Spleen (tissue), 11 donors: ENCODE measurements at regions not wholly inside any gene's neighbourhood (a gene's known extent, or its start where the extent isn't known, plus 50 kb on each side); places are given as distances from the start of the nearest gene placed in this dataset.
"Not testable (repeated sequence)": the region's sequence is repeated elsewhere in the genome, so short reads cannot be mapped to it uniquely, and the experiment has no call there.

Experiments
- DNase-seq: peaks from one replicate; pipeline ENCODE4 v3.0.0-alpha.2; 2020
- H3K27ac ChIP-seq, 8 donors: fragments of 200-600 bp; sonication (generic) in 7 of 8; 1 replicate in 4 of 8; 2 replicates in 4 of 8; pipeline versions ENCODE4 v1.5.0 to v1.8.0; 2016 to 2021; ENCODE audit warnings: inconsistent platforms in 4 of 8, mild to moderate bottlenecking in 4 of 8, moderate library complexity in 1 of 8
- H3K27me3 ChIP-seq, 7 donors: fragments of 200-600 bp; sonication (generic) in 6 of 7; replicated peaks in 1 of 7; 1 replicate in 4 of 7; 2 replicates in 3 of 7; pipeline versions ENCODE4 v1.5.0 to v1.8.0; 2016 to 2021; ENCODE audit warnings: inconsistent platforms in 3 of 7, mild to moderate bottlenecking in 1 of 7
- H3K36me3 ChIP-seq, 6 donors: fragments of 200-600 bp; sonication (generic) in 5 of 6; 1 replicate in 4 of 6; 2 replicates in 2 of 6; pipeline versions ENCODE4 v1.5.0 to v1.8.0; 2016 to 2021; ENCODE audit warnings: inconsistent platforms in 2 of 6
- H3K4me1 ChIP-seq, 6 donors: fragments of 200-600 bp; sonication (generic) in 5 of 6; 1 replicate in 3 of 6; 2 replicates in 3 of 6; pipeline versions ENCODE4 v1.5.0 to v1.8.0; 2016 to 2021; ENCODE audit warnings: inconsistent platforms in 3 of 6
- H3K4me3 ChIP-seq, 8 donors: fragments of 200-600 bp; sonication (generic) in 7 of 8; 1 replicate in 4 of 8; 2 replicates in 4 of 8; pipeline versions ENCODE4 v1.5.0 to v1.8.0; 2016 to 2021; ENCODE audit warnings: inconsistent platforms in 4 of 8, mild to moderate bottlenecking in 4 of 8, moderate library complexity in 2 of 8
- H3K9me3 ChIP-seq, 8 donors: fragments of 200-600 bp; sonication (generic) in 7 of 8; 1 replicate in 4 of 8; 2 replicates in 4 of 8; pipeline versions ENCODE4 v1.5.0 to v1.8.0; 2016 to 2021; ENCODE audit warnings: inconsistent platforms in 4 of 8
- POLR2A ChIP-seq, 3 donors: fragments of 450-650 bp; IDR thresholded peaks; one replicate each; pipeline ENCODE4 v1.5.1; 2017; ENCODE audit warnings: antibody characterized with exemption in 3 of 3, mild to moderate bottlenecking in 1 of 3
- POLR2AphosphoS5 ChIP-seq, 3 donors: sonication (generic); formaldehyde crosslinking; IDR thresholded peaks; one replicate each; pipeline ENCODE4 v1.5.1; 2017; ENCODE audit warnings: antibody characterized with exemption in 3 of 3
- WGBS, 5 donors: extraction: QIAGEN DNeasy Blood & Tissue Kit in 3 of 5; methylation state at CpG; one replicate each; pipeline versions ENCODE4 v1.1.5 to v1.1.7; 2013 to 2018; 5-methylcytosine and 5-hydroxymethylcytosine counted together
- intact Hi-C: fragments of 100-400 bp; cut with DNase I; formaldehyde crosslinking; loops from one replicate; pipeline ENCODE4 v1.15.0; 2023; ENCODE audit warnings: low total_unique reads
- TF ChIP-seq, protein P1 (sequence below), 11 experiments: fragments of 200-600 bp in 7 of 11; fragments of 450-650 bp in 4 of 11; sonication (generic) in 4 of 11; IDR thresholded peaks in 8 of 11; conservative IDR thresholded peaks in 3 of 11; 1 replicate in 7 of 11; 2 replicates in 4 of 11; pipeline versions ENCODE4 v1.4.0 to v1.8.0; 2016 to 2021; ENCODE audit warnings: antibody characterized with exemption in 11 of 11, inconsistent platforms in 4 of 11, mild to moderate bottlenecking in 1 of 11
- donor health status: healthy with polysubstance abuse.
- donor health status: DM: no; HTN: no; CAD: no; lungs with moderate emphysema.
- donor health status: DM: no; HTN: no; CAD: no.
- donor health status: Bipolar disorder and iron deficiency.
- donor health status: healthy.
- donor health status: DM: no; HTN: no; CAD: no.
- donor health status: DM: yes; HTN: yes; CAD: no.

DNA sequence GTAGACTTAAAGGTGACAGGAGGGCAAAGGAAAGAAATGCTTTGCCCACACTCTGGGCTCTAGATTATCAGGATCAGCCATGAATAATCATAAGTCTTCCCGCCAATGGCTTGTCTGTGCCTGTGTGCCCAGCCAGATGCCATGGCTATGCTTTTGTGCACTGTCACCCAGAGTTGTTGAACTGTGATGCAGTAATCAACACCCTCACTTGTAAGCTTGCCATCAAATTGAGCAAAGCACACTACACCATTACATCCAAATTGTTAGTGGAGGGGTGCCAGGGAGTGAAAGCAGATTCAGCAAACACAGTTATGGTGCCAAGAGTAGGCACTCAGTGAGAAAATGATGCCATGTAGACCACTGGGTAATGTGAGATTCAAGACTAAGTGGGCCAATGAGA is 845.3 kb upstream of the MIR17HG start:
- Histone ChIP-seq H3K4me3 (no peak overlapping the region), H3K27ac (no peak overlapping the region), H3K27me3 (no peaks in the 10 kb centered on the region), H3K4me1 (no peaks in the 10 kb centered on the region), H3K36me3 (no peaks in the 10 kb centered on the region), H3K9me3 (peaks cover 0 to 7% (median 0%) of the 10 kb centered on the region in 8 donors)
- 86 to 100% (median 93%) methylated on average over 1 of the region's 1 CpG for WGBS, 5 donors
- DNase-seq, result no peak
- no peak for TF ChIP-seq POLR2AphosphoS5 (IDR thresholded peaks at IDR 0.05)
- TF ChIP-seq, protein P1, sequence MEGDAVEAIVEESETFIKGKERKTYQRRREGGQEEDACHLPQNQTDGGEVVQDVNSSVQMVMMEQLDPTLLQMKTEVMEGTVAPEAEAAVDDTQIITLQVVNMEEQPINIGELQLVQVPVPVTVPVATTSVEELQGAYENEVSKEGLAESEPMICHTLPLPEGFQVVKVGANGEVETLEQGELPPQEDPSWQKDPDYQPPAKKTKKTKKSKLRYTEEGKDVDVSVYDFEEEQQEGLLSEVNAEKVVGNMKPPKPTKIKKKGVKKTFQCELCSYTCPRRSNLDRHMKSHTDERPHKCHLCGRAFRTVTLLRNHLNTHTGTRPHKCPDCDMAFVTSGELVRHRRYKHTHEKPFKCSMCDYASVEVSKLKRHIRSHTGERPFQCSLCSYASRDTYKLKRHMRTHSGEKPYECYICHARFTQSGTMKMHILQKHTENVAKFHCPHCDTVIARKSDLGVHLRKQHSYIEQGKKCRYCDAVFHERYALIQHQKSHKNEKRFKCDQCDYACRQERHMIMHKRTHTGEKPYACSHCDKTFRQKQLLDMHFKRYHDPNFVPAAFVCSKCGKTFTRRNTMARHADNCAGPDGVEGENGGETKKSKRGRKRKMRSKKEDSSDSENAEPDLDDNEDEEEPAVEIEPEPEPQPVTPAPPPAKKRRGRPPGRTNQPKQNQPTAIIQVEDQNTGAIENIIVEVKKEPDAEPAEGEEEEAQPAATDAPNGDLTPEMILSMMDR (IDR thresholded peaks at IDR 0.05 in 8 of 11, conservative IDR thresholded peaks at IDR 0.05 in 3 of 11), result no peak
- no peak for TF ChIP-seq POLR2A (IDR thresholded peaks at IDR 0.05)
- intact Hi-C loops, result no loop called here

DNA sequence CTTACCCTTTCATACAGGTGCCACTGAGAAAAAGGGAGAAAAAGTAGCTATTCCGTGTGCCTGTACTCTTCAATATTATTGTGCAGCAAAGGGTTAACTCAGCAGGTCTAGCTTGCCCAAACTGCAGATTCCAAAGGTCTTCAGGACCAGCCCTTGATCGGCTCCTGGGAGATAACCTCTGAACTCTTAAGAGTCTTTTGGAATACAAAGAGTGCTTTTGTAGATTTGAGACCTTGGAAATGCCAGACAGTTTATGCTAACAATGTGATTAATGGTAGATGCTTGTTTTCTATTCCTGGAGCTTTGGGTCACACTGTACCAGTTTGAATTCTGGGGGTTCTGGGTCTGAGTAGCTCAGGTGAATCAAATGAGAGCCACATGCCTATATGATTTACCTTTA is 844.7 kb upstream of the MIR17HG start:
- Histone ChIP-seq H3K4me1 (no peaks in the 10 kb centered on the region), H3K4me3 (no peak overlapping the region), H3K27ac (no peak overlapping the region), H3K9me3 (peaks cover 0 to 7% (median 0%) of the 10 kb centered on the region in 8 donors), H3K36me3 (no peaks in the 10 kb centered on the region), H3K27me3 (no peaks in the 10 kb centered on the region)
- TF ChIP-seq, protein P1 (IDR thresholded peaks at IDR 0.05 in 8 of 11, conservative IDR thresholded peaks at IDR 0.05 in 3 of 11), result no peak
- TF ChIP-seq POLR2A (IDR thresholded peaks at IDR 0.05) (no peak), POLR2AphosphoS5 (IDR thresholded peaks at IDR 0.05) (no peak)
- DNase-seq, result no peak
- 44 to 66% (median 65%) methylated on average over 2 of the region's 2 CpGs for WGBS, 5 donors
- intact Hi-C loops, result no loop called here

DNA sequence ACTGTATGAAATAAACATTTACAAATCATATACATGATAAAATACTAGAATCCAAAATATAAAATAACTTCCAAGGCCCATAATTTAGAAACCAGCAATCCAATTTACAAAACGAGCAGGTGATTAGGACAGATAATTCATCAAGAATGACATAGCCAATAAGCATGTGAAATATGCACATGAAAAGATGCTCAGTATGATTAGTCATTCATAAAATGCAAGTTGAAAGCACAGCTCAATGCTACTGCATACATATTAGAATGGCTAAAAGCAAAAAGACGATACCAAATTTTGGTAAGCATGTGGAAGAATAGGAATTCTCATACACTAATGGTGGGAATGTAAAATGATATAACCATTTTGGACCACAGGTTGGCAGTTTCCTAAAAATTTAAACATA is 837.2 kb upstream of the MIR17HG start:
- Histone ChIP-seq H3K9me3 (peaks cover 0 to 6% (median 0%) of the 10 kb centered on the region in 8 donors), H3K4me3 (no peak overlapping the region), H3K36me3 (no peaks in the 10 kb centered on the region), H3K27me3 (no peaks in the 10 kb centered on the region), H3K27ac (no peak overlapping the region), H3K4me1 (no peaks in the 10 kb centered on the region)
- no peak for DNase-seq
- no peak for TF ChIP-seq POLR2A (IDR thresholded peaks at IDR 0.05)
- no peak for TF ChIP-seq POLR2AphosphoS5 (IDR thresholded peaks at IDR 0.05)
- TF ChIP-seq, protein P1 (IDR thresholded peaks at IDR 0.05 in 8 of 11, conservative IDR thresholded peaks at IDR 0.05 in 3 of 11), result no peak
- intact Hi-C loops, result no loop called here
- WGBS, 5 donors, result 75 to 90% (median 81%) methylated on average over 2 of the region's 2 CpGs

DNA sequence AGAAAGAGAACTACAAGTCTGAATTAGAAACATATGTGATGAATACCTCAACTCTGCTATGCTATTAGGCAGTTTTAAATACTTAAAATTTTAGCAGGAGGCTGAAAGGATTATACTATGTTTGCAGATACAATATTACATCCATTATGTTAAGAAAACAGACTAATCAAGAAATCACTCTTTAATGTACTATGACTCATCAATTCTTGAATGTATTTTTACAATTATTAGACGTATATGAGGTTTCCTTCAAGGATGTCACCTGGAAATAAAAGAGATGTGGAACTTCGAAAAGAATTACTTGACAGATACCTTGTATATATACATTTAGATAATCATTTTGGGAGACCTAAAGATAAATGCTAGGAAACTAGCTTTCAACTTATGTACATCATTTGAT is 835.6 kb upstream of the MIR17HG start:
- intact Hi-C loops, result no loop called here
- no peak for TF ChIP-seq POLR2A (IDR thresholded peaks at IDR 0.05)
- TF ChIP-seq, protein P1 (IDR thresholded peaks at IDR 0.05 in 8 of 11, conservative IDR thresholded peaks at IDR 0.05 in 3 of 11), result no peak
- TF ChIP-seq POLR2AphosphoS5 (IDR thresholded peaks at IDR 0.05), result no peak
- Histone ChIP-seq H3K27ac (no peak overlapping the region), H3K9me3 (peaks cover 0 to 6% (median 0%) of the 10 kb centered on the region in 8 donors), H3K36me3 (no peaks in the 10 kb centered on the region), H3K4me1 (no peaks in the 10 kb centered on the region), H3K27me3 (no peaks in the 10 kb centered on the region), H3K4me3 (no peak overlapping the region)
- 55 to 79% (median 74%) methylated on average over 2 of the region's 2 CpGs for WGBS, 5 donors
- DNase-seq, result no peak

DNA sequence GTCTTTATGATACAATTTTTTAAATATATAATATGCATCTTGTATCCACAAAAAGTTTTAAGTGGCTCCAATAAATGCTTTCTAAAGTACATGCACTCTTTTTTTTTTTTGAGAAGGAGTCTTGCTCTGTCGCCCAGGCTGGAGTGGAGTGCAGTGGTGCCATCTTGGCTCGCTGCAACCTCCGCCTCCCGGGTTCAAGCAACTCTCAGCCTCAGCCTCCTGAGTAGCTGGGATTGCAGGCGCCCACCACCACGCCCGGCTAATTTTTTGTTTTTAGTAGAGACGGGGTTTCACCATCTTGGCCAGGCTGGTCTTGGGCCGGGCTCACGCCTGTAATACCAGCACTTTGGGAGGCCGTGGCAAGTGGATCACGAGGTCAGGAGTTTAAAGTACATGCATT is 832.8 kb upstream of the MIR17HG start:
- H3K27me3 ChIP-seq, H3K27ac ChIP-seq, intact Hi-C loops, DNase-seq, H3K9me3 ChIP-seq, H3K4me3 ChIP-seq, H3K4me1 ChIP-seq, H3K36me3 ChIP-seq: not testable (repeated sequence)
- WGBS, 5 donors, result 91 to 95% (median 93%) methylated on average over 12 of the region's 12 CpGs
